HCT116 (cell line): ENCODE measurements at regions not wholly inside any gene's neighbourhood (a gene's known extent, or its start where the extent isn't known, plus 50 kb on each side); places are given as distances from the start of the nearest gene placed in this dataset.

Source experiments
- ATAC-seq: fragments of 200-7000 bp; cut with Tn5 transposase; 2 replicates; pipeline ENCODE4 v1.9.1; 2020; ENCODE audit warnings: mild to moderate bottlenecking, moderate library complexity
- BruUV-seq: library from RNA; stranded (reverse); fragments of 400-500 nt; replicated peaks from 2 replicates; lab custom pipeline; 2021; lab: Mats Ljungman, UMichigan
- CTCF ChIA-PET: fragments of 300-600 bp; sonication (Branson Sonifier 250); formaldehyde crosslinking; loops from one replicate; lab custom pipeline; 2021; ENCODE audit warnings: antibody characterized with exemption; lab: Charles Lee
- POLR2A ChIA-PET: fragments of 300-600, 350-600 bp; sonication (Branson Sonifier 250); formaldehyde crosslinking; loops from one replicate; lab custom pipeline; 2021; ENCODE audit warnings: antibody characterized with exemption; lab: Charles Lee
- RAD21 ChIA-PET, 2 experiments: fragments of 300-600 bp; sonication (Branson Sonifier 250); formaldehyde crosslinking; loops; one replicate each; lab custom pipeline; 2023; ENCODE audit warnings: low total read pairs in 2 of 2; ENCODE audit not compliant: uncharacterized antibody in 2 of 2, unreplicated experiment in 2 of 2, low non-redundant PET in 1 of 2; lab: Charles Lee
- DNase-seq: peaks from one replicate; pipeline ENCODE4 v3.0.0-alpha.2; 2010; ENCODE audit warnings: low read depth, low spot score
- H2AFZ ChIP-seq: fragments of 200-600 bp; shearing (Covaris generic), sonication (generic); 2 replicates; pipeline ENCODE4 v1.6.1; 2017; ENCODE audit warnings: low read depth, mixed run types, mixed read lengths, antibody characterized with exemption, low read length; ENCODE audit not compliant: poor library complexity, severe bottlenecking
- H3K27ac ChIP-seq: 2 replicates; pipeline ENCODE4 v1.5.1; 2012; ENCODE audit warnings: low read depth, low read length
- H3K27me3 ChIP-seq: fragments of 200-600 bp; sonication (generic); 2 replicates; pipeline ENCODE4 v1.6.1; 2016; ENCODE audit warnings: mixed run types, low read length, mixed read lengths; ENCODE audit not compliant: insufficient read depth
- H3K36me3 ChIP-seq, 2 experiments: fragments of 200-500 bp in 1 of 2; fragments of 200-600 bp in 1 of 2; sonication (Bioruptor generic) in 1 of 2; sonication (generic) in 1 of 2; 2 replicates each; pipeline versions ENCODE4 v1.5.1 to v1.6.1; 2014 to 2016; ENCODE audit warnings: low read length in 2 of 2, inconsistent platforms in 1 of 2, mixed read lengths in 1 of 2, mixed run types in 1 of 2; ENCODE audit not compliant: insufficient read depth in 2 of 2, control insufficient read depth in 1 of 2
- H3K4me1 ChIP-seq, 2 experiments: fragments of 200-600 bp in 1 of 2; sonication (generic) in 1 of 2; 2 replicates each; pipeline versions ENCODE4 v1.5.1 to v1.6.1; 2012 to 2017; ENCODE audit warnings: low read length in 2 of 2, inconsistent platforms in 1 of 2, mild to moderate bottlenecking in 1 of 2, mixed read lengths in 1 of 2, mixed run types in 1 of 2, moderate library complexity in 1 of 2; ENCODE audit not compliant: insufficient read depth in 2 of 2, control insufficient read depth in 1 of 2
- H3K4me2 ChIP-seq: fragments of 200-600 bp; sonication (generic); 2 replicates; pipeline ENCODE4 v1.6.1; 2017; ENCODE audit warnings: mixed run types, low read length, mixed read lengths
- H3K4me3 ChIP-seq, 2 experiments: fragments of 200-600 bp in 1 of 2; sonication (generic) in 1 of 2; replicated peaks in 1 of 2; 2 replicates each; pipeline ENCODE4 v1.5.1; 2011 to 2016; ENCODE audit warnings: low read length in 2 of 2, control low read depth in 1 of 2, low read depth in 1 of 2, mild to moderate bottlenecking in 1 of 2, mixed read lengths in 1 of 2, mixed run types in 1 of 2
- H3K79me2 ChIP-seq: fragments of 200-600 bp; sonication (generic); 2 replicates; pipeline ENCODE4 v1.6.1; 2017; ENCODE audit warnings: mild to moderate bottlenecking, mixed run types, low read length, moderate library complexity, mixed read lengths; ENCODE audit not compliant: insufficient read depth
- H3K9ac ChIP-seq: fragments of 200-600 bp; sonication (generic); 2 replicates; pipeline ENCODE4 v1.6.1; 2016; ENCODE audit warnings: low read length, mixed read lengths
- H3K9me2 ChIP-seq: fragments of 200-600 bp; sonication (generic), shearing (Covaris generic); 2 replicates; pipeline ENCODE4 v1.6.1; 2017; ENCODE audit warnings: mixed run types, mild to moderate bottlenecking, moderate library complexity; ENCODE audit not compliant: insufficient read depth
- H3K9me3 ChIP-seq, 2 experiments: fragments of 200-500 bp in 1 of 2; fragments of 200-600 bp in 1 of 2; sonication (Bioruptor generic) in 1 of 2; sonication (generic) in 1 of 2; 2 replicates each; pipeline ENCODE4 v1.6.1; 2014 to 2017; ENCODE audit warnings: low read length in 2 of 2, mixed read lengths in 2 of 2, inconsistent platforms in 1 of 2, low read depth in 1 of 2, mild to moderate bottlenecking in 1 of 2, mixed run types in 1 of 2, moderate library complexity in 1 of 2; ENCODE audit not compliant: control insufficient read depth in 1 of 2, insufficient read depth in 1 of 2
- H4K20me1 ChIP-seq: fragments of 200-600 bp; sonication (generic), shearing (Covaris generic); 2 replicates; pipeline ENCODE4 v1.6.1; 2017; ENCODE audit warnings: mixed run types, mild to moderate bottlenecking, moderate library complexity; ENCODE audit not compliant: insufficient read depth
- CBX3 ChIP-seq: IDR thresholded peaks from 2 replicates; pipeline ENCODE4 v1.6.1; 2012; ENCODE audit warnings: low read depth
- CTCF ChIP-seq, 3 experiments: fragments of 200-600 bp in 1 of 3; sonication (generic) in 1 of 3; IDR thresholded peaks in 2 of 3; conservative IDR thresholded peaks in 1 of 3; 2 replicates each; pipeline ENCODE4 v1.5.1; 2012 to 2017; ENCODE audit warnings: low read depth in 2 of 3, low read length in 2 of 3, antibody characterized with exemption in 1 of 3, borderline replicate concordance in 1 of 3, control low read depth in 1 of 3, mild to moderate bottlenecking in 1 of 3, mixed read lengths in 1 of 3, mixed run types in 1 of 3, moderate library complexity in 1 of 3; ENCODE audit not compliant: insufficient read depth in 1 of 3
- EGR1 ChIP-seq: IDR thresholded peaks from 2 replicates; pipeline ENCODE4 v1.6.1; 2012; ENCODE audit warnings: low read depth
- FOSL1 ChIP-seq: IDR thresholded peaks from 2 replicates; pipeline ENCODE4 v1.6.1; 2012; ENCODE audit warnings: low read depth
- JUND ChIP-seq: IDR thresholded peaks from 2 replicates; pipeline ENCODE4 v1.6.1; 2012
- MAX ChIP-seq: IDR thresholded peaks from 2 replicates; pipeline ENCODE4 v1.6.1; 2012
- POLR2A ChIP-seq: IDR thresholded peaks from 2 replicates; pipeline ENCODE4 v1.7.0; 2011; ENCODE audit warnings: borderline replicate concordance; ENCODE audit not compliant: insufficient read depth, insufficient read length; ENCODE audit errors: extremely low read depth
- POLR2AphosphoS5 ChIP-seq: IDR thresholded peaks from 2 replicates; pipeline ENCODE4 v1.6.1; 2011; ENCODE audit warnings: mild to moderate bottlenecking, low read depth, low read length, moderate library complexity
- RAD21 ChIP-seq: IDR thresholded peaks from 2 replicates; pipeline ENCODE4 v1.6.1; 2012; ENCODE audit warnings: low read depth, mild to moderate bottlenecking
- REST ChIP-seq: IDR thresholded peaks from 2 replicates; pipeline ENCODE4 v1.6.1; 2012; ENCODE audit warnings: low read depth
- SIN3A ChIP-seq: IDR thresholded peaks from 2 replicates; pipeline ENCODE4 v1.6.1; 2012; ENCODE audit warnings: low read depth
- SP1 ChIP-seq: IDR thresholded peaks from 2 replicates; pipeline ENCODE4 v1.6.1; 2012; ENCODE audit warnings: low read depth
- SRF ChIP-seq: IDR thresholded peaks from 2 replicates; pipeline ENCODE4 v1.6.1; 2012; ENCODE audit warnings: low read depth
- TCF7L2 ChIP-seq: IDR thresholded peaks from 2 replicates; pipeline ENCODE4 v1.7.0; 2011; ENCODE audit warnings: borderline replicate concordance, inconsistent platforms; ENCODE audit not compliant: insufficient read depth, insufficient read length; ENCODE audit errors: extremely low read depth
- ZFX ChIP-seq: fragments of 450-650 bp; IDR thresholded peaks from 2 replicates; pipeline ENCODE4 v1.6.1; 2017
- ZNF274 ChIP-seq: fragments of 200-500 bp; sonication (Bioruptor generic); IDR thresholded peaks from 2 replicates; pipeline ENCODE4 v1.6.1; 2014; ENCODE audit warnings: mild to moderate bottlenecking, low read depth, low read length, inconsistent platforms
- intact Hi-C: fragments of 100-400 bp; cut with micrococcal nuclease; formaldehyde crosslinking; loops from 2 replicates; pipeline ENCODE4 v1.10.0; 2022

- H3K4me3 ChIP-seq: no peak overlapping the region
- H2AFZ ChIP-seq: no peak overlapping the region
- RAD21 ChIA-PET: no interaction called here
- H3K27me3 ChIP-seq: no peaks in the 10 kb centered on the region
- H3K9me3 ChIP-seq: no peaks in the 10 kb centered on the region
- no peak overlapping the region for H3K9ac ChIP-seq
- no peaks in the 10 kb centered on the region for H3K4me1 ChIP-seq
- BruUV-seq: no TSS peak
- no peak overlapping the region for H3K27ac ChIP-seq
- no peak overlapping the region for H3K4me2 ChIP-seq
- intact Hi-C loops: no loop called here
- DNase-seq (no peak), ATAC-seq (no peak)
- POLR2A ChIA-PET: no interaction called here
- H4K20me1 ChIP-seq: no peaks in the 10 kb centered on the region
- CTCF ChIA-PET: no interaction called here
- no peaks in the 10 kb centered on the region for H3K36me3 ChIP-seq
- H3K79me2 ChIP-seq: no peaks in the 10 kb centered on the region
- TF ChIP-seq MAX: no peak
- no peak for TF ChIP-seq CBX3
- no peak for TF ChIP-seq FOSL1
- no peak for TF ChIP-seq POLR2AphosphoS5
- no peak for TF ChIP-seq RAD21
- TF ChIP-seq JUND: no peak
- no peak for TF ChIP-seq POLR2A
- no peak for TF ChIP-seq SP1
- no peak for TF ChIP-seq TCF7L2
- no peak for TF ChIP-seq SRF
- no peak for TF ChIP-seq CTCF (IDR thresholded peaks at IDR 0.05 in 2 of 3, conservative IDR thresholded peaks at IDR 0.05 in 1 of 3; ENCODE audit: borderline replicate concordance in 1 of 3, insufficient read depth in 1 of 3, low read depth in 2 of 3, low read length in 2 of 3)
- no peak for TF ChIP-seq ZFX
- no peak for TF ChIP-seq EGR1
- no peak for TF ChIP-seq SIN3A
- TF ChIP-seq REST: no peak
- TF ChIP-seq ZNF274: no peak
- H3K9me2 ChIP-seq: 0 out of 2 replicates have a peak, but pooled peaks cover 4% of the 10 kb centered on the region
These were observed 90.3 kb downstream of the DUSP6 start for GRCh38 chr12:89261982-89262381.
